LNCAP (cell line): ENCODE measurements at regions not wholly inside any gene's neighbourhood (a gene's known extent, or its start where the extent isn't known, plus 50 kb on each side); places are given as distances from the start of the nearest gene placed in this dataset.

Experiments used
- TF ChIP-seq, protein P1 (sequence below): fragments of 450-650 bp; IDR thresholded peaks from 2 replicates; pipeline ENCODE4 v1.5.1; 2017; ENCODE audit warnings: mild to moderate bottlenecking

DNA sequence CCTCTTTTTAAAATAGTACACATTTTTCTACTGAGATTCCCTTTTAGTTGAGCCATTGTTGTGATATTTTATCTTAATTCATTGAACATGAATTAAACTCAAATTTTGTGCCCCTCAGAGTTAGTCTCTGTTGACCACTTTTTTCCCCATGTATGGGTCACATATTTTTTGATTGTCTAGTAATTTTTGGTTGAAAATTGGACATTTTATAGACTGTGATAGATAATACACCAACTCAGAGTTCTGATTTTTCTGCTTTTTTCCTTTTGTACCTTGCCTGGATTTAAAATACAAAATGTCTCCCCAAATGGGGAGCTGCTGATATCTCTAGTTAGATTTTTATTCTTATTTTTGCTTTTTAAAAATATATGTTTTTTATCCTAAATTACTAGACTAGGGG, 291.8 kb upstream of the CITED2 start:
- TF ChIP-seq, protein P1, sequence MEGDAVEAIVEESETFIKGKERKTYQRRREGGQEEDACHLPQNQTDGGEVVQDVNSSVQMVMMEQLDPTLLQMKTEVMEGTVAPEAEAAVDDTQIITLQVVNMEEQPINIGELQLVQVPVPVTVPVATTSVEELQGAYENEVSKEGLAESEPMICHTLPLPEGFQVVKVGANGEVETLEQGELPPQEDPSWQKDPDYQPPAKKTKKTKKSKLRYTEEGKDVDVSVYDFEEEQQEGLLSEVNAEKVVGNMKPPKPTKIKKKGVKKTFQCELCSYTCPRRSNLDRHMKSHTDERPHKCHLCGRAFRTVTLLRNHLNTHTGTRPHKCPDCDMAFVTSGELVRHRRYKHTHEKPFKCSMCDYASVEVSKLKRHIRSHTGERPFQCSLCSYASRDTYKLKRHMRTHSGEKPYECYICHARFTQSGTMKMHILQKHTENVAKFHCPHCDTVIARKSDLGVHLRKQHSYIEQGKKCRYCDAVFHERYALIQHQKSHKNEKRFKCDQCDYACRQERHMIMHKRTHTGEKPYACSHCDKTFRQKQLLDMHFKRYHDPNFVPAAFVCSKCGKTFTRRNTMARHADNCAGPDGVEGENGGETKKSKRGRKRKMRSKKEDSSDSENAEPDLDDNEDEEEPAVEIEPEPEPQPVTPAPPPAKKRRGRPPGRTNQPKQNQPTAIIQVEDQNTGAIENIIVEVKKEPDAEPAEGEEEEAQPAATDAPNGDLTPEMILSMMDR, result no peak

GRCh38 chr6:139663996-139664395, 289.5 kb upstream of the CITED2 start:
- TF ChIP-seq, protein P1, result no peak

GRCh38 chr6:139659711-139660110, 285.3 kb upstream of the CITED2 start:
- TF ChIP-seq, protein P1, result no peak

DNA sequence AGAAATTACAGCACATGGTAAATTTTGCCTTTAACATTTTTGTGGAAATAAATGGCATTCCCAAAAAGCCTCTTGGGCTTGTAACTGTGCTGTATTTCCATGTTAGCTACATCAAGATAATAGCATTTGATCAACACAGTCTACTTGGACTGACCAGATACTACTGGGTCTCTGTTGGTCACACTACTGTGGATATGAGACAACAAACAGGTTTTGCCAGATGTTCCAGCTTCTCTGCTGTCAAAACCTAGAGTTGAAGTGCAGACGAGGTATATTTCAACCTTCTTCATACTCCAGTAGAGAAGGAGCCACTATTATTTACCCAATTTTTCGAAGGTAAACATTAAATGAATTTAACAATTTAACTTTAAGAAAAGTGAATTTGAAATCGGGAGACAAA, 284.7 kb upstream of the CITED2 start:
- TF ChIP-seq, protein P1, result no peak

DNA sequence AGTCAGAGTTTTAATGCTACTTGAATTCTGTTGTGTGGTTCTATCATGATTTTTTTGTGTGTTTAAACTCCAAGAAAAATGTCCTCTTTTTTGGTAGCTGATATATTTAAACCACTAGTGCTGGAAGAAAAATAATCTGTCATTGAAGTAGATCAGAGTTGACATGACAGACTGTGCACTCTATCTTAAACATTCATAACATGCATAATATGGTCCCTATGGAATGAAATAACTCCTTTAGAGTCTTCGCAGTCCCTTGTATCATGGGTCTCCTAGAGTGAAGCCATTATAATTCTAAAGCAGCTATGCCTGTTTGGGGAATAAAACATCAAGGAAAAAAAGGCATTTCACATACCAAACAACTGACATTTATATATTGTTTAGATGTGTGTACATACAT, 282.7 kb upstream of the CITED2 start:
- TF ChIP-seq, protein P1, result no peak

- TF ChIP-seq, protein P1, result no peak
These were observed 281.6 kb upstream of the CITED2 start for GRCh38 chr6:139655783-139656705.

DNA sequence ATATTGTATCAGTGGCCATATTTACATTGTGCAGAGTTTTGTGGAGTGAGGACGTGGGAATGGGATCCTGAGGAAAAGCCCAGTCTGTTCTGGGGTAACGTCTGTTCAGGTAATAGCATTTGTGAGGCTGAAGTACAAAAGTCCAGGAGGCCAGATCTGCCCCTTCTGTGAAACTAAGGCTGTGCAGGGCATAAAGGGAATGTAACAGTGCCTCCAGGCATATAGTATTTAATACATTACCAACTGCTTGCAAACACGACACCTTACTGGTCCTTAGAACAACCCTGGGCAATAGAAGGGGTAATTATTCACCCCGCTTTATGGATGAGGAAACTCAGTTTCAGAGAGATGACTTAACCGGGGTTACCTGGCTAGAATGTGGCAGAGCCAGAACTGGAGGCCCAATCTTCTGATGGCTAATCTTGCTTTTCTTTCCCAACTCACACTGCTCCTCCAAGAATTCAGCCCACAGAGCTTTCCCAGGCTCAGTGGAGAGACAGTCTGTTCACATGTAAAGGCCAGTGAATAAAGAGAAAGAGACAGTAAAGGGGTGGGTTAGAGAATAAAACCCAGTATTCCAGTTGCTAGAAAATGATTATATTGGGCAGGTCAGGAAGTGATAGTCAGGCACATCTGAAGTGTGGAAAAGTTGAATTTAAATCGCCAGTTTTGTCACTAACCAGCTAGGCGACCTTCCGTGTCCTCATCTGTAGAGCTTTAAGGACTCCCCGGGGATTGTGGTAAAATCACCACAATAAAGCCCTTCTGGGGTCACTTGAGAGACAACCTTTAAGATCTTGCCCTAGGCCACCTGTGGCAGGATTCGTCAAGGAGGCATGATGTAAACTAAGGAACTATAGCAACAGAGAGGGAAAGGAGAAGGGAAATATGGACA, 280.7 kb upstream of the CITED2 start:
- TF ChIP-seq, protein P1, result no peak
